SJSA1 (cell line): ENCODE measurements at regions not wholly inside any gene's neighbourhood (a gene's known extent, or its start where the extent isn't known, plus 50 kb on each side); places are given as distances from the start of the nearest gene placed in this dataset.
A peak's percentile ranks its signal among the peaks of the same experiment; 100 is the strongest.
"Not testable (repeated sequence)": the region's sequence is repeated elsewhere in the genome, so short reads cannot be mapped to it uniquely, and the experiment has no call there.

ENCODE experiments used
- DNase-seq, 2 experiments: peaks; one replicate each; pipeline ENCODE4 v3.0.0-alpha.2; 2015 to 2020; ENCODE audit warnings: low spot score in 2 of 2, low read depth in 1 of 2
- H3K27ac ChIP-seq: fragments of 250-450 bp; sonication (Bioruptor Pico); 2 replicates; pipeline ENCODE4 v1.5.1; 2020; ENCODE audit warnings: mild to moderate bottlenecking, moderate library complexity
- H3K27me3 ChIP-seq: fragments of 250-450 bp; sonication (Bioruptor Pico); replicated peaks from 2 replicates; pipeline ENCODE4 v1.5.1; 2020; ENCODE audit warnings: mild to moderate bottlenecking, moderate library complexity
- H3K36me3 ChIP-seq: fragments of 250-450 bp; sonication (Bioruptor Pico); 2 replicates; pipeline ENCODE4 v1.5.1; 2020; ENCODE audit warnings: mild to moderate bottlenecking
- H3K4me1 ChIP-seq: fragments of 250-450 bp; sonication (Bioruptor Pico); replicated peaks from 2 replicates; pipeline ENCODE4 v1.6.1; 2021; ENCODE audit warnings: mild to moderate bottlenecking
- H3K4me3 ChIP-seq: fragments of 250-450 bp; sonication (Bioruptor Pico); 2 replicates; pipeline ENCODE4 v1.5.1; 2020; ENCODE audit warnings: mild to moderate bottlenecking
- H3K9me3 ChIP-seq: fragments of 250-450 bp; sonication (Bioruptor Pico); replicated peaks from 2 replicates; pipeline ENCODE4 v1.5.1; 2020; ENCODE audit warnings: mild to moderate bottlenecking

DNA sequence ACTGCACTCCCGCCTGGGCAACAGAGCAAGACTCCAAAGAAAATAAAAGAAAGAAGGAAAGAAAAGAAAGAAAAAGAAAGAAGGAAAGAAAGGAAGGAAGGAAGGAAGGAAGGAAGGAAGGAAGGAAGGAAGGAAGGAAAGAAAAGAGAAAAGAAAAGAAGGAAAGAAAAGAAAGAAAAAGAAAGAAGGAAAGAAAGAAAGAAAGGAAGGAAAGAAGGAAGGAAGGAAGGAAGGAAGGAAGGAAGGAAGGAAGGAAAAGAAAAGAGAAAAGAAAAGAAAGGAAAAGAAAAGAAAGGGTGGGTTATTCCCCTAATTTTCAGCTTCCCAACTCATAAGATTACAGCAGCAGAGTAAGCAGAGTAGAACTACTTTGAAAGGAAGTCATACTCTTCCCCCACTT is 64.4 kb downstream of the TMEM200C start:
- H3K36me3 ChIP-seq, DNase-seq, H3K27ac ChIP-seq, H3K4me3 ChIP-seq, H3K4me1 ChIP-seq, H3K27me3 ChIP-seq, H3K9me3 ChIP-seq: not testable (repeated sequence)

DNA sequence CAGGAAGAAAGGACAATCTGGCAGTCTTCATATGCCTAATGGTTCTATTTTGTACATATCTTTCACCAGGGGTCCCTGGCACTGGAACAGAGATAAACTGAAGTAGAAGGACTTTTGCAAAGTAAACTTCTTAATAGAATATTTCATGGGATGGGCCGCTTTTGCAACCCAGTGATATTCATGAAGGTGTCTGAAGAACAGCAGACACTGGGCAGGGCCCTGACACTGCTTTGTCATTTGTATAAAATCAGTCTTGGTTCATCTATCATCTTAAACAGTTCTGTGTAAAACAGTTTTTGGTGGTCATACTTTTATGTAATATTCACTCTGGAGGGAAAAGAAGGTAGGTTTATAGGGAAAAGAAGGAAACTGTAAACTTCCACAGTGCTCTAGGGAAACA is 66.4 kb downstream of the TMEM200C start:
- Histone ChIP-seq H3K36me3 (no peaks in the 10 kb centered on the region), H3K27ac (no peak overlapping the region), H3K4me3 (no peak overlapping the region), H3K4me1 (no peaks in the 10 kb centered on the region), H3K27me3 (no peaks in the 10 kb centered on the region; the same call in none of the 2 replicates), H3K9me3 (no peaks in the 10 kb centered on the region; the same call in 1 of the 2 replicates)
- DNase-seq, result no peak

DNA sequence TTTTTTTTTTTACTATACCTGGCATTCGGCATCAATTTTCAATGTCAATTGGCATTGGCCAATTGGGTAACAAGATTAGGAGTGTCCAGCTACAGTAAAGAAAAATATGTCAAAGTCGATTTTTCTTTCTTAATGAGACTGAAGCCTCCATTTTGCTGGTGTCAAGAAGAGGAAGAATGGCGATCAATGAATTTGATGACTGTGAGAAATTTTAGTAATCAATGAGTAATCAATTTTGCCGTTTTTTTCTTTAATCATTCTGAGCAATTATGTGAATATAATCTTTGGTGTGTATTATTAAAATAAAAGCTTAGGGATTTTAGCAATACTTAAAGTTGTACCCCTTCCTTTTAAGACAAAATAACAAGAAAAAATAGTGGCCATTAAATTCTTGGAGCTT is 69.7 kb downstream of the TMEM200C start:
- H3K27me3 ChIP-seq, result no peaks in the 10 kb centered on the region; the same call in none of the 2 replicates
- no peaks in the 10 kb centered on the region; the same call in 1 of the 2 replicates for H3K9me3 ChIP-seq
- H3K4me3 ChIP-seq, result no peak overlapping the region
- no peaks in the 10 kb centered on the region for H3K36me3 ChIP-seq
- no peak for DNase-seq
- no peak overlapping the region for H3K27ac ChIP-seq
- H3K4me1 ChIP-seq, result no peaks in the 10 kb centered on the region

DNA sequence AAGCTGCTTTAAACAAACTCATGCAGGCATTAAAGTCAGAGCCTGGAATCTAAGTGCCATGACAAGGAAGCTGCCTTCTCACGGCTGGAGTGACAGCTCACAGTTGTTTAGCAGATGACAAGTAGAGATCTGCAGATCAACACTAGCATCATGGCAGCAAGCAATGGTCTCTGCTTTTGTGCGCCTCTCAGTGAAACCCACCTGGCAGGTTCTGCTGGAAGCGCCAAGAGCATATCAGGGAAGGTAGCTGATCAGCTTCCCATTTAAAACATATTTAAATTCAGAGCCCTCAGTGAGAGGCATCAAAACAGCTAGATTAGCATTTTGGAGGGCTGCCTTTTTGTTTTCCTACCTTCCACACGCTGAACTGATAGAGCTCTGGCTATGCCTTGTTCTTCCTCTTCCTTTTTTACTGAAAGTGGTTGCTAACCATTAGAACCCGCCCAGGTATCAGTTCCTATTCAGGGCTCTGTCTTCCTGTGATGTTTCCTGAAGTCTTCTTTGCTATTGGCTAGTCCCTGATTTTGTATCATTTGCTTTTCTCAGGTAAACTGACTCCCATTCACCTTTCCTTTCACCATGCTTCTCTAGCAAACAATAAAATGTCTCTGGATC is 70.8 kb downstream of the TMEM200C start:
- no peak for DNase-seq
- Histone ChIP-seq H3K36me3 (no peaks in the 10 kb centered on the region), H3K27ac (no peak overlapping the region), H3K27me3 (no peaks in the 10 kb centered on the region; the same call in none of the 2 replicates), H3K4me1 (no peaks in the 10 kb centered on the region), H3K9me3 (no peaks in the 10 kb centered on the region; the same call in 1 of the 2 replicates), H3K4me3 (no peak overlapping the region)

DNA sequence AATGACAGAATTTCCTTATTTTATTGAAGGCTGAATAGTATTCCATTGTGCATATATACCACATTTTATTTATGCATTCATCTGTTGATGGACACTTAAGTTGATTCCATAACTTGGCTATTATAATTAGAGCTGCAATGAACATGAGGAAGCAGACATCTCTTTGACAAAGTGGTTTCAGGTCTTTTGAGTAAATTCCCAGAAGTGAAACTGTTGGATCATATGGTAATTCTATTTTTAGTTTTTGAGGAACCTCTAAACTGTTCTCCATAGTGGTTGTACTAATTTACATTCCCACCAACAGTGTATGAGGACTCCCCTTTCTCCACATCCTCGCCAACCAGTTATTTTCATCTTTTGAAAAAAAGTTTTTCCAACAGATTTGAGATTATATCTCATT is 77.5 kb downstream of the TMEM200C start:
- Histone ChIP-seq H3K4me3 (no peak overlapping the region), H3K27ac (no peak overlapping the region), H3K36me3 (no peaks in the 10 kb centered on the region), H3K9me3 (no peaks in the 10 kb centered on the region), H3K4me1 (no peaks in the 10 kb centered on the region), H3K27me3 (no peaks in the 10 kb centered on the region)
- DNase-seq, result no peak

DNA sequence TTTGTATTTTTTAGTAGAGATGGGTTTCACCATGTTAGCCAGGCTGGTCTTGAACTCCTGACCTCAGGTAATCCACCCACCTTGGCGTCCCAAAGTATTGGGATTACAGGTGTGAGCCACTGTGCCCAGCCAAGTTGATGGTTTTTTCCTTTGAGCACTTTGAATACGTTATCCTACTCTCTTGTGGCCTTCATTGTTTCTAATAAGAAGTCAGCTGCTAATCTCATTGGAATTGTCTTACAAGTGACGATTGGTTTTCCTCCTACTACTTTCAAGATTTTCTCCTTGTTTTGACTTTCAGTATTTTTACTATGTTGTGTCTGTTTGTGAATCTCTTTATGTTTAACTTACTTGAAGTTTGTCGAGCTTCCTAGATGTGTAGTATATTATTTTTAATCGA is 88.5 kb downstream of the TMEM200C start:
- Histone ChIP-seq H3K36me3 (no peaks in the 10 kb centered on the region), H3K4me1 (no peaks in the 10 kb centered on the region), H3K27me3 (no peaks in the 10 kb centered on the region), H3K9me3 (no peaks in the 10 kb centered on the region), H3K27ac (no peak overlapping the region), H3K4me3 (no peak overlapping the region)
- no peak for DNase-seq

DNA sequence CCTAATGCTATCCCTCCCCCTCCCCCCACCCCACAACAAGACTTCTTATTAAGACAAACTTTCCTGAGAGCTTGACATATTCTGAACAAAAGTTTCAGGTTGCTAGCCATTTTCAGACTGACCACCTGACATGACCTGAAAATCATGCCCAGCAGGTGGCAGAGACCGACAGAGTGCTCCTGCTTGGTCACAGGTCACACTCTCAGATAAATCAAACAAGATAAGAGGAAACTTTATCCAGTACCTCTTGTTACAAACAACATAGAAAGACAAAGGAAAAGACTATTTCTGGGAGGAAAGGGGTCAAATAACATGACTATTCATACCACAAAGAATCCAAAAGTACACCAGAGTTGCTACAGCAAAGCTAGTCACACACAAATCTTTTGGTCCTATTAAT is 107.4 kb downstream of the TMEM200C start:
- Histone ChIP-seq H3K4me1 (no peaks in the 10 kb centered on the region), H3K4me3 (no peak overlapping the region), H3K27ac (no peak overlapping the region), H3K9me3 (no peaks in the 10 kb centered on the region), H3K27me3 (no peaks in the 10 kb centered on the region), H3K36me3 (no peaks in the 10 kb centered on the region)
- no peak for DNase-seq

DNA sequence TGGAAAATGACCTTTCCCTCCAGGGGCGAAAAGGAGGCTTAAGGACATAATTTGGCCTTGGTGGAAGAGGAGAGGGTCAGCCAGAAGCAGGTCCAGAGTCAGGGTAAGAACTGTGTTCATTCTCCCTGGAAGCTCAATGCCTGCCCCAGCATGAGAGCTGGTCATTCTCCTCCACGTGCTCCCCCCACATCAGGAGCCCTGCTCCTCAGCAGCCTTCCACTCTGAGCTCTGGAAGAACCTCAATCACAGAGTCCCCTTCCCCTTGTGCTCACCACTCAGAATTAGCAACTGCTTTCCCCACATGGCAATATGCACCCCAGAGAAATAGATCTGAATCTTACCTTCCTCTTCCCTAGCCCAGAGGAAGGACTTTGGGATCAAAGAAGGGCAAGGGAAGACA is 115.4 kb downstream of the TMEM200C start:
- DNase-seq, result no peak
- Histone ChIP-seq H3K27me3 (0 out of 2 replicates have a peak, but pooled peaks cover 3% of the 10 kb centered on the region), H3K27ac (no peak overlapping the region)

DNA sequence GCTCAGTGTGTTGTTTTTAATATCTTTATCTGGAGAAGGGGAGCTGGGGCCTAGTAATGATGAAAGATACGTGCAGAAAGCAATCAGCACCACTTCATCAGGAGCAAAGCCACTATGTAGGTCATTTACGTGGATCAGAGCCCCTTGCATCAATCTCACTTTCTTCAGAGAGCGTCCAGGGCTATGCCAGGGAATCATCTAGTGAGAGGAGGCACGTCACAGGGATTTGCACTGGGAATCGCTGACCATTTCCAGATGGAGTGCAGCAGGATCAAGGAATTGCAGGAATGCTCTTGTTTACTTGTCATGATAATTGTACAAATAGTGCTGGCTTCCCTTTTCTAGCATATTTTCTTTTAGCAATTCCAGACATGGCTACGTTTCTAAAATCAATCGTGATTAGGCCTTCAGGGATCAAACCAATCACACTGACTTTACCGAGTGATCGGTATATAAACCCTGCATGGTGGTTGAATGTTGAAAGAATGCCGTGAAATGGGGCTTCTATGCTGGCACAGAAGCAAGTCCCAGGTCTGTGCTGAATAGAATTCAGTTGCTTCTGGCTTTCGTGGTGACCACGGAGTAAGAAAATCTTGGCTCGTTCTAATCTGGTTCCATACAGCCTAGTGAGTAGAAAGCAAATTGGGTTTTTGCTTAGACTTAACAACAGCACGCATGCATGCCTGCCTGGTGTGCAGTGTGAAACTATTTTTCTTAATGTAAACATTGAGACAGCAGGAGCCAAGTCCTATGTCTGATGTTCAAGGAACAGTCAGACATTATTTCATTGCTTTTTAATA is 122.8 kb downstream of the TMEM200C start:
- DNase-seq, result peak in 1 of 2 experiments; percentile 42
- Histone ChIP-seq H3K36me3 (no peaks in the 10 kb centered on the region), H3K4me1 (peaks cover 12% of the 10 kb centered on the region), H3K9me3 (no peaks in the 10 kb centered on the region), H3K4me3 (no peak overlapping the region), H3K27ac (no peak overlapping the region; the same call in 1 of the 2 replicates), H3K27me3 (no peaks in the 10 kb centered on the region; the same call in none of the 2 replicates)

More for the DNA sequence above, 115.4 kb downstream of the TMEM200C start:
- Histone ChIP-seq H3K9me3 (no peaks in the 10 kb centered on the region), H3K4me1 (no peaks in the 10 kb centered on the region), H3K4me3 (no peak overlapping the region), H3K36me3 (no peaks in the 10 kb centered on the region)

DNA sequence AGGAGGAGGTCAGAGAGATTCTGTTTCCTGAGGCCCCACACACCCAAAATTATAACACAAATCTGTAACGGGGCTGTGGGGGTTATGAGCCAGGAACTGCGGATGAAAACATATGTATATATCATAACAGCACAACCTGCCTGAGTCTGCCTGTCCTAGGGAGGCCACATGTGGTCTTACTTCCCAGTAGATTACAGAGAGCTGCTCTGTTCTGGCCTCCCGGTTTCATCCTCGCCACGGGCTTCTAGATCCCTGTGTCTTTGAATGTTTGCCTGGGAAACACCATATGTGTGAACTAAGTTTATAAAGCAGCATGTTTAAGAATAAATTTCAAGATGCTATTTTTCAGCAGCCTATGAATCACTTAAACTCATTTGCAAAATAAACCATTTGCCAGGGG is 124.0 kb downstream of the TMEM200C start:
- H3K4me3 ChIP-seq, result no peak overlapping the region
- H3K27me3 ChIP-seq, result no peaks in the 10 kb centered on the region; the same call in none of the 2 replicates
- no peaks in the 10 kb centered on the region for H3K9me3 ChIP-seq
- no peaks in the 10 kb centered on the region for H3K36me3 ChIP-seq
- DNase-seq, result no peak
- H3K4me1 ChIP-seq, result peaks cover 12% of the 10 kb centered on the region
- H3K27ac ChIP-seq, result no peak overlapping the region

DNA sequence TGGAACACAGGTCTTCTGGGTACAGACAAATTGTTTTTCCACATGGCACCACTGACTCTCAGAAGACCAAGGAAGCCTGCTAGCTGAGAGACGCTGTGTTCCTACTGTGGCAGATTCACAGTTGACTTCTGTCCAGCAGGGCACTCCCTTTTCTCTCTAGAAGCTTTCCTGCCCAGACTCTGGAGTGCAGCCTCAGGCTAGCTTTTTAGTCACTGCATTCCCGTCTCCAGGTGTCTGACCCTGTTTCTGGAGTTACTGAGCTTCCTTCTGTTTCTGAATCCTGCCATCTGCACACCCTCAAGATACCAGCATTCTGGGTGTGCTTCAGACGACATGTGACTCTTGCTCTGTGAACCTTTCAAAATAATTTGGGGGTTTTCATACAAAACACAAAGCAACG is 125.1 kb downstream of the TMEM200C start:
- peaks cover 12% of the 10 kb centered on the region for H3K4me1 ChIP-seq
- no peak overlapping the region for H3K4me3 ChIP-seq
- no peak overlapping the region for H3K27ac ChIP-seq
- DNase-seq, result no peak
- no peaks in the 10 kb centered on the region for H3K9me3 ChIP-seq
- no peaks in the 10 kb centered on the region; the same call in none of the 2 replicates for H3K27me3 ChIP-seq
- H3K36me3 ChIP-seq, result no peaks in the 10 kb centered on the region

DNA sequence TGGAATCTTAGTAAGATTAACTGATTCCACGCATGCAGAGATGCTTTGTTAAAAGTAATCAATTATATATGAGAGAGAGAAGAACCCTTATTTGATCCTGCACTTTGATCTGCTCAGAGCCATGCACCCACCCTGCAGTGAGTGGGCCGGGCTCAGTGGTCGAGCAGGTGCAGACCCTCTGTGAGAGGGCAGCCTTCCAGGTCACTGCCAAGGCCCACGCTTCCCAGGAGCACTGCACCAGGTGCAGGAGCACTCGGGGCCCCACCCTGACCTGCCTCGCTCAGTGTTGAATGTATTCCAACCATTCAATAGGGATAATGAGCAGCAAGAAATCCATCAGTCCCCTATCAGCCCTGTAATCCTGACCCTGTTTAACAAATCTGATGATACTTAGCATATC is 126.9 kb downstream of the TMEM200C start:
- Histone ChIP-seq H3K36me3 (no peaks in the 10 kb centered on the region), H3K27ac (no peak overlapping the region)
- DNase-seq, result no peak

DNA sequence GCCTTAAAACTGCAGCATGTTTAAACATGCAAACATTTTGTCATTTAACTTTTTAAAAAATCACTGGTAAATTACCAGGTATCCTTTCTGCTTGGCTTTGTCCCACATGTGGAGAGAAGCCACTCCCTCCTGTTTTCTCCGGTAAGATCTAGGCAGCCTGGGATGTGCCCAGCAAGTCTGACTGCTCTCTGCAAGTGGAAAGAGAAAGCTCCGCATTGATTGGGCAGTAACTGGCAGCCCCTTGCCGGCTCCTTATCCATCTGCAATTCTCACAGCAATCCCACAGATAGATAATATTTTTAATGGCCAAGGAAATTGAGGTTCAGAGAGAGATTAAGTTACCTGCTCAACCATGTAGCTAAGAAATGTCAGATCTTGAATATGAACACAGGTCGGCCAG is 136.1 kb downstream of the TMEM200C start:
- Histone ChIP-seq H3K27me3 (peaks cover 7% of the 10 kb centered on the region), H3K27ac (no peak overlapping the region), H3K4me3 (no peak overlapping the region), H3K9me3 (no peaks in the 10 kb centered on the region), H3K4me1 (no peaks in the 10 kb centered on the region), H3K36me3 (no peaks in the 10 kb centered on the region)
- DNase-seq, result no peak

More for the DNA sequence above, 126.9 kb downstream of the TMEM200C start:
- H3K27me3 ChIP-seq, result peaks cover 3% of the 10 kb centered on the region
- H3K4me3 ChIP-seq, result no peak overlapping the region
- peaks cover 12% of the 10 kb centered on the region for H3K4me1 ChIP-seq
- no peaks in the 10 kb centered on the region for H3K9me3 ChIP-seq

DNA sequence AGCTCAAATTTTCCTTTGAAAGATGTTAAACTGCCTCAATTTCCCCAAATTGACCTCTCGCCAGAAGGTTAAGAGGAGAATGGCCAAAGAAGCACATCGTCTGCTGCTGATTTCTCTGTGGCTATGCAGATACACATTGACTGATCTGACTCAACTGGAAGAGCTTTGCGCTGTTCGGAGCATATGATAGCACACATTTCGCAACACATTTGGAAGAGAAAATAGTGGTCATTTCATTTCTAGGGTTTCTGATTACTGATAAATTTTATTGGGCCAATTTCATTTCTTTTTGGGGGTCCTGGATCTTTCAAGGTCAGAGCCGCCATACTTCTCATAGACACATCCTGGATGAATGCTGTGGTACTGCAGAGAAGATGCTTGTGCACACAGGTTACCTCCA is 138.5 kb downstream of the TMEM200C start:
- H3K4me3 ChIP-seq, result no peak overlapping the region
- H3K36me3 ChIP-seq, result no peaks in the 10 kb centered on the region
- no peaks in the 10 kb centered on the region for H3K9me3 ChIP-seq
- peaks cover 11% of the 10 kb centered on the region for H3K27me3 ChIP-seq
- DNase-seq, result no peak
- no peak overlapping the region for H3K27ac ChIP-seq
- no peaks in the 10 kb centered on the region for H3K4me1 ChIP-seq
